ENCODE measurements at regions not wholly inside any gene's neighbourhood (a gene's known extent, or its start where the extent isn't known, plus 50 kb on each side); places are given as distances from the start of the nearest gene placed in this dataset.

DNA sequence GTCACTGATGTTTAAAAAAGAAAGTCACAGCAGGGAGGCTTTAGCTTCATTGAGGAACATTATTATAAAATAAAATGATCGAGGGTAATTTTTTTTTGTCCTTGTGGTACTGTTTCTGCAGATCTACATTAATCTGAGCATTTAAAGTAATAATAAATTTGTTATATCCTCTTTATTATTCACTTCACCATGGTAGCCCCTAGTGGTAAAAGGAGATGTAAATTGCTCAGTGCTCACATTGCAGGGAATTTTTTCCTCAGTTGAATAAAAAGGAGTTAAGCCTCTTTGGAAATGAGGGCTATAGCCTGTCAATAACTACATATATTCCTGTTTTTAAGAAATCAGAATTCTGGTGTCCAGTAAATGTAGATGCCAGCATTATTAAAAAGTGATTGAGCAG lies 99.7 kb upstream of the VPREB1 start:
- no peak for DNase-seq

DNA sequence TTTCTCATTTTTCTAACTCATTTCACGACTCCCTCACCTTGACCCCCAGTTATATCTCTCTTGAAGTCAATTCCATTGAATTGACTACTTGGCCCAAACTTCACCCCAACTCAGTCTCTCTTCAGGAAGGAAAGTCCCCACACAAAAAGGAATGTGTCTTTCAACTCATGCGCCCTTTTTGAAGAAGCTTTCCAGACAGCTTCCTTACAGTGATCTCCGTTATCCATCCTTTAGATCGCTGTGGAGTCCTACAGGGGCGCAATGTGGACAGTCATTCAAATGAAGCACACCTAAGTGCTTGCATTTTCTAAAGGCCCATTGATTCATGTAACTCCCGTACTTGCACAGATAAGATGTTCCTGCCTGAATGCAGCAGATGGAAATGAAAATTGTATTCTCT lies 101.1 kb upstream of the VPREB1 start:
- no peak for DNase-seq

DNA sequence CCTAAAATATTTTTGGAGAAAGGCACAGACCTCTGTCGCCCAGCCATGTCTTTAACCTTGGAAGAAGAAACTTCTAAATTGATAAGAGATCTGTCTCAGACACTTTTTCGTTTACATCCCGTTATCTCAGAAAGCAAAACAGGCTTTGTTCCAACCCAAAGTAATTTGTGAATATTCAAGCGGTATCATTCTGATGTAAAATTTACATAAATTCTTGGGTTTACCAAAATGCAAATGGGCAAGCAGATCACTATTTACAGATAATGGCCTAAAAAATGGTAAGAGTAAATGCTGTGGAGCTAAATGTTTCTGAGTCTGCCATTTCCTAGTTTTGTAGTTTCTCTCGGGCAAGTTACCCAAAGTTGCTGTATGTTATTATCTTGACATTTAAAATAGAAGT lies 101.9 kb upstream of the VPREB1 start:
- DNase-seq = no peak

DNA sequence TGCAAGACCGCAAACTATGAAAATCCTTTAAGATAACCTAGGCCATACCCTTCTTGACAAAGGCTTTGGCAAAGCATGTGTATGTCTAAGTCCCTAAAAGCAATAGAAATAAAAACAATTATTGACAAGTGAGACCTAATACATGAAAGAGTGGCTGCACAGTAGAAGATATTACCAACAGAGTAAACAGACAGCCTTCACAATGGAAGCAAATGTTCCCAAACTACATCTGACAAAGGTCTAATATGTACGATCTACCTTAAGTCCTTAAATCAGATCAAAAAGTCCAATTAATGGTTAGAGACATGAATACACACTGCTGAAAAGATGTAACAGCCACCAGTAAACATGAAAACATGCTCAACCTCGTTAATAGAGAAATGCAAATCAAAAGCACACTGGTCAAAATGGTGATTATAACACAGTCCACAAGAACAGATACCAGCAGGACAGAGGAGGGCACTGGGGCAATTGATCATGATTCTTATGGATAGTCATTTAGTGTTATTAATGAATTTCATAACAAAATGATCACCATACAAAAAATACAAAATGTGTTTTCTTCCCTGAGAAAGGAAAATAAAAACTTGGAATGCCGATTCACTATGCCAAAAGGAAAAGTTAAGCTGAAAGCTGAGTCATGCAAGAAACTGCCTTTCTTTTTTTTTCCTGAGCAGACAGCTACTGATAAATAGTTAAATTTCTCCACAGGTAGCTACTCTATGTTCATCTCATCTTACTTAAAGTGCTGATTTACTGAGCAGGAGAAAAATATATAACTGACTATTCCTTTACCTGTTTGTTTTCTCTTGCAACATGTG lies 102.6 kb upstream of the VPREB1 start:
- DNase-seq = no peak

DNA sequence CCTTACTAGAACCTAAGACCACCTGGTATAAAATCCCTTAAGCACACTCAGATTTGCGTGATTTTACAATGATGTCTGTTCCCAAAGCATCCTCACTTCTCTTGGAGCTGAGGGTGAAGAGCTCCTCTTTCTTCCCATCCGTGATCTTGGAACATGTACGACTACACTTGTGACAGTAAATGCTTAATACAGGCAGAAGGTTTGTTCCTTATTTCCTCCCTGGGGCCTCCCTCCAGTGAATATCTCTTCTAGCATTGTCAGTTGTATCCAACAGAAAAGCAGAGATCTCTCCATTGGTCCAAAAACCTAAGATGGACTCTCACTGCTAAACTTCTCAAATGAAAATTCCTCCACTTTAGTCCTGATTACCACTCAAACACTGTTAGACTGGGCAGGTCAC lies 103.6 kb upstream of the VPREB1 start:
- no peak for DNase-seq

DNA sequence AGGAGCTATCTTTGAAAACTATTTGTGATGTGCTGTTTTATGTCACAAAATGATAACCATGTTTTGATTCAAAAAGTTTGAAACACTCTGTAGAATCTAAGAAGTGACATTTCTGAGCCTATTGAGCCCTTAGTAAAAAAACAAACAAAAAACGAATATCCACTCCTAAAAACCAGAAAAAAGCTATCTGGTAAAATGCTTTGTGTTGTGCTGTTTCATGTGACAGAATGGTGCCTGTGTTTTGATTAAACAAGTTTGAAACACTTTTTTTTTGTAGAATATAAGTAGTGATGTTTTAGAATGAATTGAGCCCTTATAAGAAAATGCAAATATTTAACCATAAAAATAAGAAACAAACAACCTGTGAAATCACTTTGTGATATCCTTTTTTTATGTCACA lies 105.2 kb upstream of the VPREB1 start:
- no peak for DNase-seq

DNA sequence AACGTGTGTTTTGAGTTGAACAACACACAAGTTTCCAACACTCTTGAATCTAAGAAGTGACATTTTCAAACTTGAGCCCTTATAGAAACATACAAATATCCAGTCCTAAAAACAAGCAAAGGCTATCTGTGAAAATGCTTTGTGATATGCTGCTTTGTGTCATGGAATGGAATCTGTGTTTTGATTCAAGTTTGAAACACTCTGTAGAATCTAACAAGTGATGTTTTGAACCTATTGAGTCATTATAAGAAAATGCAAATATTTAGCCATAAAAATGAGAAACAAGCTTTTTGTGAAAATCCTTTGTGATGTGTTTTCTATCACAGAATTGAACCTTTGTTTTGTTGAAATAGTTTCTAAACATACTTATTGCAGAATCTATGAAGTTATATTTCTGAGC lies 105.7 kb upstream of the VPREB1 start:
- DNase-seq = no peak

DNA sequence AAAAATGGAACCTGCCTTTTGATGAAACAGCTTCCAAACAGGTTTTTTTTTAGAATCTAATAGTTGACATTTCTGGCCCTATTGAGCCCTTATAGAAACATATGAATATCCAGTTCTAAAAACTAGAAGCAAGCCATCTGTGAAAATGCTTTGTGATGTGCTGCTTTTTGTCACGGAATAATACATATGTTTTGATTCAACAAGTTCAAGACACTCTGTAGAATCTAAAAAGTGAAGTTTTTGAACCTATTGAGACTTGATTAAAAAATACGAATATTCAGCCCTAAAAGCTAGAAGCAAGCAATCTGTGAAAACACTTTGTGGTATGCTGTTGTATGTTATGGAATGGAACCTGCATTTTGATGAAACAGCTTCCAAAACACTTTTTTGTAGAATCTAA lies 106.7 kb upstream of the VPREB1 start:
- no peak for DNase-seq

DNA sequence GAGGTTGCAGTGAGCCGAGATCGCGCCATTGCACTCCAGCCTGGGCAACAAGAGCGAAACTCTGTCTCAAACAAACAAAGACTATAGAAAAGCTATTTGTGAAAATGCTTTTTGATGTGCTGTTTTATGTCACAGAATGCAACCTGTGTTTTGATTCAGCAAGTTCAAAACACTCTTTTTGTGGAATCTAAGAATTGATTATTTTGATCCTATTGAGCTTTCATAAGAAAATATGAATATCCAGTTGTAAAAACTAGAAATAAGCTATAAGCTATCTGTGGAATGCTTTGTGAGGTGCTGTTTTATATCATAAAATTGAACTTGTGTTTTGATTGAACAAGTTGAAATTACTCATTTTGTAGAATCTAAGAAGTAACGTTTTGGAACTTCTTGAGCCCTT lies 110.7 kb upstream of the VPREB1 start:
- DNase-seq = no peak

DNA sequence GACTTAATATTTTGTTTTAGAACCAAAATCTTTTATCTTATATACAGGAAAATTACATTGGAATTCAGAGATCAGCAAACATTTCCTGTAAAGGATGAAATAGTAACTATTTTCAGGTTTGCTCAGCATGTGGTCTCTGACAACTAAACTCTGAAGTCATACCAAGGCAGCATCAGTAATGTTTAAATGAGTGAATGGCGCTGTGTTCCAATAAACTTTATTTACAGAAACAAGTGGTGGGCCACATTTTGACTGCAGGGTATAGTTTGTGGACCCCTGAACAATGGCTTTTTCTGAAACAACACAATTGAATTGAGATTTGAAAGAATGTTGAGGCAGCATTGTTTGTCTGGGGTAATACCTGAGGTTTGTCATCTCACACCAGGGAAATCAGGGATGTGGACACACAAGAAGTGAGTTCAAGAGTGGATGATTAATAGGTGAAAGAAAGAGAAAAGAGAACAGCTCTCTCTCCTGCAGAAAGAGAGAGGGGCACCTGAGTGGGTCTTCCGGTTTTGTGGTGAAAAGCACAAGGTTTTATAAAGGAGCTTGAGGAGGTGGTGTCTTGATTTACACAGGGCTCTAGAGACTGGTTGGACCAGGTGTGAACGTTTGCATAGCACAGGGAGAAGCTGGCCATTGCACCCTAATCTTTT lies 113.5 kb upstream of the VPREB1 start:
- no peak for DNase-seq

DNA sequence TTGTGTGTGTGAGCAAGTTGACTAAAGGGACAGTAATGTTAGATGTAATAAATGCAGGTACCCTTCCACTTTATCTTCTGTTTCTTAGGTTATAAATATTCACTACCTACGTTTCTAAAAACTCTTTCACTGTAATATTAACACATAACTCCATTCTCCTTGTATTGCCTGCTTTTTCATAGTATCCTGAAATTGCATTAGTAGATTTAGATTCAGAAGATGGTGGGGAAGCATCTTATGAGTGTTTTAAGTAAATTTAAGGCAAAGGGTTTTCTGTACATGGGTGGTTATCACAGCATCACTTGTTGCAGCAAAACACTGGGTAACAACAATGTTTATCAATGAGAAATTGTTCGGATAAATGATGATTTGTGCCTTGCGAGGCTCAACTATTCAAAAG lies 115.2 kb upstream of the VPREB1 start:
- DNase-seq = no peak

DNA sequence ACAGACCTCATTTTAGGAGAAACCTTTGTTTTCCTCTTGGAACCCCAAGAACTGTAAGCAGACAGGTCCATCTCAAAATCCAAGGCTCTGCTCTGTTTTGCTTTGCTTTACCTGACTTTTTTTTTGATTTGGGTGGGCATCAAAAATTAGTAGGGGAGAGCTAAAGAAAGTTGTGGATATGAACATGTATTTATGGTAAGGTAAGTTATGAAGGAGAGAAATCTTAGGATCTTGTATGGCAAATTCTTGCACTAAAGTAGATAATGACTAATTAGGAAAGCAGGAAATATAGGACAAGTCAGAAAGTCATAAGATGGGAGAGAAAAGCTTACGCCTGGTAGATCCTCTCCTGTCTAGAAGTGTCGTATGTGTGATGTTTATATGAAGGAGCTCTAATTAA lies 116.1 kb upstream of the VPREB1 start:
- no peak for DNase-seq

DNA sequence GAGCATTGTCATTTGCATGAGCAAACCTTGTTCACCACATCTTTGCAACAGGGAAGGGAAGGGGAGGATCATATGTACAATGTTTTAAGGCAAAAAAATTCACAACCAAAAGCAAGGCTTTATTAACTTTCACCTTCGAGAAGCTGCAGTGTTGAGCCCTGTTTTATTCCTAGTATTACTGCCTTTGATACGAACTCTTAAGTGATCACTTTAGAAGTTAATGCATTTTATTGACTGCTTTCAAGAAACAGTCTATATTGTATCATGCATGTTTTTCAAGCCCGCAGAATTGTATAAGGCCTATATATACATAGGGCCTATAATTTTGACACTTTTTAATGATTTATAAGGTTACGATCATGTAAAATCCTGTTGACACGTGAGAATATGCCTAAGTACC lies 117.5 kb upstream of the VPREB1 start:
- DNase-seq = no peak

DNA sequence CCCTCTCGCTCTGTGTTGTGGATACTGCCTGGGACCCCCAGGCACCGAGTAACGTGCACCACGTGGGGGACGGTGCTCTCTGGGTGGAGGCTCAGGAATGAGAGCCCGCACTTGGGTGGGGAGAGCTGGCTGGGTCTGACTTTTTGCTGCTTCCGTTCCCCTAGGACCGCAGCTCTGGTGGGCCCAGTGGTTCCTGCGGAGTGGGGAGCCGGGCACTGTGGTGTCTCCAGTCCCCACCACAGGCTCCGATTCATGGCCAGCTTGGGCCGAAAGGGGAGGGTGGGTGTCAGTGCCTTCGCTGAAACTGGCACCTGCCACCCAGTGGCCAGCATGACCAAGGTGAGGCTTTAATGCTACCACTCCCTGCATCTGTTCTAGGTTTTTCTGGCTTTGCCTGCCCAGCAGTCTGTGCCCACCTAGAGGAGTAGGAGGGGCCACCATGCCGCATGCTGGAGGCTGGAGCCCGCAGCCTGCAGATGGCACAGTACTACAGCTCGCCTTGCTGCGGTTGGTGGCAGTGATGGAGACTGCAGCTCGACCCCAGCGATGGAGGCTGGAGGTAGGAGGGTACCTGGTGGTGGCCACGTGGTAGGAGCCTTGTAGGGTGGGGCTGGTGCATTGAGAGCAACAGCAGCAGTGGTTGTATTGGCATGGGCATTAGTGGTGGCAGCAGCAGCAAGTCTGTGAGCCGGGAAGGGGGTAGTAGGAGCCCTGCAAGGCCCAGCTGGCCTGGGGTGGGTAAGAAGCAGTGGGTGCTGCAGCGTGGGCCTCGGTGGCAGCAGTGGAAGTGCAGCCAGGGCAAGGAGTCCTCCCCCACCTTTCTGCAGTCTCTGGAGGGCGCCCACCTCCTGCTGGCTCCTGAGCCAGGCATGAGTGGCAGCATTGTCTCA lies 118.8 kb upstream of the VPREB1 start:
- no peak for DNase-seq

DNA sequence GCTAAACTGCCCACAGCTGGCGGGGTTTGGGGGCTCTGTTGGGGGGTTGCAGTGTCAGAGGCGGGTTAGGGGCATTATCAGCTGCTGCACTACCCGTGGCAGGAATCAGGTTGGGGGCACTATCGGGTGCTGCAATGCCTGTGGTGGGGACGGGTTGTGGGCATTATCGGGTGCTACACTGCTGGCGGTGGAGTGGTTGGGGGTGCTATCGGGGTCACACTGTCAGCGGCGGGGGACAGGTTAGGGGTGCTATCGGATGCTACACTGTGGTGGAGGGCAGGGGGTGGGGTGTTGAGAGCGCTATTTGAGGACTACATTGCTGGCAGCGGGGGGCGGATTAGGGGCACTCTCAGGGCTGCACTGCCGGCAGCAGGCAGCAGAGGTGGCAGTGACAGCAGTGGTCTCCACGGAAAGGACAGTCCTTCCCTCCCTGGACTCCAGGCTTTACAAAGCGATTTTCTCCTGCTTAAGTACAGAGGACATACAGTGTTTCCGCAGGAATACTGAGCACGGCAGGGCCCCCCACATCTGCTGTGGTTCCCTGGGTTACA lies 119.5 kb upstream of the VPREB1 start:
- no peak for DNase-seq

DNA sequence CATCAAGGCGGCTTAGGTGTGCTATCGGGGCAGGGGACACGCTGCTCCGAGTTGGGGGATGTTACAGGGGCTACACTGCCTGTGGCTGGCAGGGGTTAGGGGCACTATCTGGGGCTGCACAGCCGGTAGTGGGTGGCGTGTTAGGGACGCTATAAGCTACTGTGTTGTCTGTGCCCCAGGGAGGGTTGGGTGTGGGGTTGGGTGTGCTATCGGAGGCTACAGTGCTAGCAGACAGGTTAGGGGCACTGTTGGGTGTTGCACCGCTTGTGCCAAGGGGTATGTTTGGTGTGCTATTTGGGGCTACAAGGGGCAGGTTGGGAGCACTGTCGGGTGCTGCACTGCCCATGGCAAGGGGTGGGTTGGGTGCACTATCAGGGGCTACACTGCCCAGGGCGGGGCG lies 120.2 kb upstream of the VPREB1 start:
- DNase-seq = no peak

DNA sequence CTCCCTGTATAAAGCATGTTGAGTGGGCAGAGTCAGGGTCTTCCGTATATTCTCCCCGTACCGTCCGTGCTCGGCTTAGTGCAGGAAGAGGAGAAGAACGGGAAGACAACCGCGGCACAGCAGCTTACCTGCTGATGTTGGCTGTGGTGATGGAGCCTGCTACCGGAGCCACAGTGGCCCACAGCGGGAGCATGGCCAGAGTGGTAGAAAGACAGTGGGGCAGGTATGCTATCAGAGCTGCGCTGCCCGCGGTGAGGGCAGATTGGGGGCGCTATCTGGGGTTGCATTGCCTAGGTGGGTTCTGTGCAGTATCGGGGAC lies 120.7 kb upstream of the VPREB1 start:
- no peak for DNase-seq

DNA sequence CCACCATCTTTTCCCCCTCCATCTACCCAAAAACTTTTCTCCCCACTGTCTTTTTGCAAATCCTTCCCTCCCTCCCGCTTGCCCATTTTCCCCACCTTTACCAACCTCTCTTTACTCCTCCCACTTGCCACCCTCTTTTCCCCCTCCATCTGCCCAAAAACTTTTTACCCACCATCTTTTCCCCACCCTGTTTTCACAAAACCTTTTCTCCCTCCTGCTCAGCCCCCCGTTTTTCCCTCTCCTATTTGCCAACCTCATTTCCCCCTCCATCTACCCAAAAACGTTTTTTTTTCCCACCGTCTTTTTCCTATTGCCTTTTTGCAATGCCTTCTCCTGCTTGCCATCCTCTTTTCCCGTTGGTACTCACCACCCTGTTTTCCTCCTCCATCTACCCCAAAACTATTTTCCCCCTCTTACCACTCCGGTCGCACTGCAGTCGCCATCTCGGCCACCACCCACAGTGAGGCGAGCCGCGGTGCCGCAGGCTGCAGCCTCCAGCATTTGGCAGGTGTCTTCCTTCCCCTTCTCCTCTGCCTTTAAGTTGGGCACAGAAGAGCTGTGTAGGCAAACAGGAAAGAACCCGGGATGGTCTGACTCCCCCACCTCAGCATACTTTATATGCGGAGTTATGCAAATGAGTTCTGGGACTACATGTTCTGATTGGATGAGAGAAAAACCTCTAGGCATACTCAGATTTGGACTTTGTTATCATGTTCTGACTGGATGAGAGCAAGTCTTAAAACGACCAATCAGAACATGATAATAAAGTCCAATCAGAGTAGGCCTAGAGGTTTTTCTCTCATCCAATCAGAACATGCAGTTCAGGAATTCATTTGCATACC lies 121.2 kb upstream of the VPREB1 start:
- no peak for DNase-seq

DNA sequence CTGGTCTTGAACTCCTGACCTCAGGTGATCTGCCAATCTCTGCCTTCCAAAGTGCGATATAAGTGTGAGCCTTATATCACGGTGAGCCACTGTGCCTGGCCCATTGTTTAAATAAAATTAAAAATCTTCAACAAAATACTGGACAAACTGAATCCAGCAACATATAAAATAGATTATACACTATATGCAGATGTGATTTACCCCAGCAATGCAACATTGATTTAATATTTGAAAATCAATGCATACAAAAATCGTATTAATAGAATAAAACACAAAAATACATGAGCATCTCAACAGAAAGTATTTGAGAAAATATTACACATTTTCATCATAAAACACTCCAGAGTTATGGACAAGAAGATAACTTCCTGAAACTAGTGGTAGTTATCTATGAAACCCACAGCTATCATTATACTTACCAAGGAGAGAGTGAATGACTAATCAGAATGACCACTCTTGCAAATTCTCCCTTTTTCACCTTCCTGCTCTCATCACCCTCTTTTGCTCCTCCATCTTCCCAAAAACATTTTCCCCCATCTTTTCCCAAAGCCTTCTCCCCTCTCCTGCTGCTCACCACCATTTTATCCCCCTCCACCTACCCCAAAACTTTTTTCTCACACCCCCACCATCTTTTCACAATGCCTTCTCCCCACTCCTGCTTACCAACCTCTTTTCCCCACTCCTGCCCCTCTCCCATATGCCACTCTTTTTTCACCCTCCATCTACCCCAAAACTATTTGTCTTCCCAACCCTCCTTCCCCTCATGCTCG lies 122.1 kb upstream of the VPREB1 start:
- DNase-seq = no peak

DNA sequence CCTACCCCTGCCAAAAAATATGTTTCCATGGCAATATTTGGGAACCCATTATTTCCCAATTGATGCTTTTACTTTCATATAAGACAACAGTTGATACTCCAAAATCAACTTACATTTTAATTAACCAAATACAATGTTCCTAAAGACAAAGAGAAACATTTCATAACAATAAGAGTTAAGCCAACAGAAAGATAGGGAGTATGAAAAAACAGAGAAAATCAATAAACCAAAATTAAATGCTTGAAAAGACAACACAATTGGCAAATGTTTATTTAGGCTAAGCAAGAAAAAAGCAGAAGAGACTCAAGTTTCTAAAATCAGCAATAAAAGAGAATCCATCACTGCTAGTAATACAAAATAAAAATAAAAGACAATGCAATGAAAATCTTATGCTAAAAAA lies 123.1 kb upstream of the VPREB1 start:
- no peak for DNase-seq

DNA sequence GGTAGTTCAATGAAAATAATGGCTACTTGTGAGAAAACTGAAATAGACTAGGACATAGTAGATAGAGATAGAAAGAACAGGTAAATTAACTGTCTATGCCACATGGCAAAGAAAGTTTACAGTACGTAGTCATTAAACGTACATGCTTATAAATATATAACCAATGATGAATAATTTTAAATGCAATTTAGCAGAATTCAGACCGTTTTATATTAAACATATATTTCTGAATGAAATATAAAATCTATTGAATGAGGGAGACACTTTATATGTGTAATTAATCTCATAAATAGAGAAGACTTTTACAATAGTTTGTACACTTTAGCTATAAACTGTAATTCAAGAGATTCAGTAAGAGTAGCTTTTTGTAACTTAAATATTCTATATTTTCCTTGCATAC lies 124.4 kb upstream of the VPREB1 start:
- DNase-seq = no peak

DNA sequence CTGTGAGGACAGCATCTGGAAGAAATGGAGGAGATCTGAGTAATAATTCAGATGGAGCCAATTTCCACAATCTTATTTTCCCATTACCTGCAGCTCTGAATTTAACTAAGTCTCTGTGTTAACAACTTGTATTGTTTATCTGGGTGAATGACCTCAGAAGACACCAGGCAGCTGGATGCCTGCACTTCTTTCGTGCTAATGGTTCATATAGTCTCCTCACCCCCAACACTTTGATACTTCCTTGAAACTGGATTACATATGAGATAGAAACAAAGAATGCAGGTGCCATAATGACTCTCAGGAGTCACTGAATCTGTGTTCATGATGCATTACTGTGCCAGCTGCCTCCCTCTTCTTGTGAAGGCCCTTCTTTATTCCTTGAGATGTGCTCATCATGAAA lies 125.6 kb upstream of the VPREB1 start:
- no peak for DNase-seq
